GM19455 (cell line): ENCODE measurements at regions not wholly inside any gene's neighbourhood (a gene's known extent, or its start where the extent isn't known, plus 50 kb on each side); places are given as distances from the start of the nearest gene placed in this dataset.
"Not testable (repeated sequence)": the region's sequence is repeated elsewhere in the genome, so short reads cannot be mapped to it uniquely, and the experiment has no call there.

Experiments
- ATAC-seq: cut with Tn5 transposase; IDR thresholded peaks from one replicate; pipeline ENCODE4 v1.9.1; 2021; ENCODE audit not compliant: unreplicated experiment

DNA sequence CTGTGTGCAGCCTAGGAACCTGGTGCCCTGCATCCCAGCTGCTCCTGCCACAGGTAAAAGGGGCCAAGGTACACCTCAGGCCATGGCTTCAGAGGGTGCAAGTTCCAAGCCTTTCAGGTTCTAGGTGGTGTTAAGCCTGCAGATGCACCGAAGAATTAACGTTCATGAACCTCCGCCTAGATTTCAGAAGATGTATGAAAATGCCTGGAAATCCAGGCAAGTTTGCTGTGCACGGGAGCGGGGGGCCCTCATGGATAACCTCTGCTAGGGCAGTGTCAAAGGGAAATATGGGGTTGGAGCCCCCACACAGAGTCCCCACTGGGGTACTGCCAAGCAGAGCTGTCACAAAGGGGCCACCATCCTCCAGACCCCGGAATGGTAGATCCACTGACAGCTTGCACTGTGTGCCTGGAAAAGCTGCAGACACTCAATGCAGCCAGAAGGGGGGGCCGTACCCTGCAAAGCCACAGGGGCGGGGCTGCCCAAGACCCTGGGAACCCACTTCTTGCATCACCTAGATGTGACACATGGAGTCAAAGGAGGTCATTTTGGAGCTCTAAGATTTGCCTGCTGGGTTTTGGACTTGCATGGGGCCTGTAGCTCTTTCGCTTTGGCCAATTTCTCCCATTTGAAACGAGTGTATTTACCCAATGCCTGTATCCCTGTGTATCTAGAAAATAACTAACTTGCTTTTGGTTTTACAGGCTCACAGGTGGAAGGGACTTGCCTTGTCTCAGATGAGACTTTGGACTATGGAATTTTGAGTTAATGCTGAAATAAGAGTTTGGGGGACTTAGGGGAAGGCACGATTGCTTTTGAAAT lies 145.2 kb upstream of the C1QTNF3 start:
- ATAC-seq: not testable (repeated sequence)

DNA sequence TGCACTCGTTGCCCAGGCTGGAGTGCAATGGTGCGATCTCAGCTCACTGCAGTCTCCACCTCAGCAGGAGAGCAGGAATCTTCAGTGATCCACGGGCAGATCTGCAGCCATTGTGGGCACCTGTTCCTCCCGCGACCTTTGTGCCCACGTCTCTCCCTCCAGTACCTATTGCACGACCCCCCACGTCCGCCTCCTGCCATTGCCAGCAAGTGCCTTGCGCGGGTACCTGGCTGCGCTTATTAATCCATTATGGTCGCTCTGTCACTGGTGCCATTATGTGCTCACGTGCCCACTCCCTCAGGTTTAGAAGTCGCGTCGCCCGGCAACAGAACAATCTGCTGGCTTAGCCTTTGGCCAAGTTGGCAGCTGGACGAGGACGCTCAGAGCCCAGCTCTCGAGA lies 146.2 kb upstream of the C1QTNF3 start:
- ATAC-seq: not testable (repeated sequence)

DNA sequence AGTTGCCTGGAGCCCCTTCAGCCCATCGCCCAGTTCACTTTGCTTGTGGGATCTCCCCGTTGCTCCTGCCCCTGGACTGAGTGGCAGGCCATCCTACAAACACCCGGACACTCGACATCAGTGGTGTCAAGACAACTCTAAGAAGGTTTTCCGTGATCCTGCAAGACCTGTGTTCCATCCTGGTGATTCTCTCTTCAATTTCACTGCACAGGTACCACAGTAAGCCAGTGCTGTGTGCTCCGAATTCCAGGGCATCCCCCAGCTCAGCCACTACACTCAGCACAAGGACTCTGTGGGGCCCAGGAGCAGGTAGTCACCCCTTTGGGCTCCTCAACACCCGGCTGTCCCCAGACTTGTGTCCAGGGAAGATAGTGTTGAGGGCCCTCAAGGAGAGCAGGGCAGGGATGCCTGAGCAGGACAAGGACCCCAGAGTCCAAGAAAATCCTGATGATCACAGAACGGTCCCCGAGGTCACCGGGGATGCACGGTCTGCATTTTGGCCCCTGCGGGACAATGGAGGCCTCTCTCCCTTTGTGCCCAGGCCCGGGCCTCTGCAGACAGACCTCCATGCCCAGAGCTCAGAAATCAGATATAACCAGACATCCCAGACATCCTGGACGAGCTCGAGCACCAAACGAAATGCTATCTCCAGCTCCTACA lies 146.9 kb upstream of the C1QTNF3 start:
- not testable (repeated sequence) for ATAC-seq

DNA sequence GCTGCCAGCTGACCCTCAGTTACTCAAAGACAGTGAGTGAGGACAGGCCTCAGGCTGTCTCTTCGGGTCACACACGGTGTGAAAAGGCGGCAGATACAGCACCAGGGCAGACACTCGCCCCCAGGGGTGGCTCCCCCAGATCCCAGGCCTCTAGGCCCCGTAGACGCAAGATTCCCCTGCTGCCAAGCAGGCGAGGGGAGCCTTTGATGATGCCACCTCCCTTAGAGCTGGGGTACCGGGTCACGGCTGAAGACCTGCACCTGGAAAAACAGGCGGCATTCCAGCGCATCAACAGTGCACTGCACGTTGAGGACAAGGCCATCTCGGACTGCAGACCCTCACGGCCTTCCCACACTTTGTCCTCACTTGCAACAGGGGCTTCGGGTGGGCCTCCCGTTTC lies 147.5 kb upstream of the C1QTNF3 start:
- ATAC-seq: not testable (repeated sequence)

DNA sequence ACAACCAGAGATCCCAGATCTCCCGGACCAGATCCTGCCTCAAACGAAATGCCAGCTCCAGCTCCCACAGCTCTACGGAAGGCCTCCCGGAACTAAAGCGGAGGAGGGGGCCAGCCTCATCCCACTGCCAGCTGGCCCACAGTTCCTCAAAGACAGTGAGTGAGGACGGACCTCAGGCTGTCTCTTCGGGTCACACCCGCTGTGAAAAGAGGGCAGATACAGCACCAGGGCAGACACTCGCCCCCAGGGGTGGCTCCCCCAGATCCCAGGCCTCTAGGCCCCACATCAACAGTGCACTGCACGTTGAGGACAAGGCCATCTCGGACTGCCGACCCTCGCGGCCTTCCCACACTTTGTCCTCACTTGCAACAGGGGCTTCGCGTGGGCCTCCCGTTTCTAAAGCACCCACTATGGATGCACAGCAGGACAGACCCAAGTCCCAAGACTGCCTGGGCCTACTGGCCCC lies 148.3 kb upstream of the C1QTNF3 start:
- not testable (repeated sequence) for ATAC-seq

DNA sequence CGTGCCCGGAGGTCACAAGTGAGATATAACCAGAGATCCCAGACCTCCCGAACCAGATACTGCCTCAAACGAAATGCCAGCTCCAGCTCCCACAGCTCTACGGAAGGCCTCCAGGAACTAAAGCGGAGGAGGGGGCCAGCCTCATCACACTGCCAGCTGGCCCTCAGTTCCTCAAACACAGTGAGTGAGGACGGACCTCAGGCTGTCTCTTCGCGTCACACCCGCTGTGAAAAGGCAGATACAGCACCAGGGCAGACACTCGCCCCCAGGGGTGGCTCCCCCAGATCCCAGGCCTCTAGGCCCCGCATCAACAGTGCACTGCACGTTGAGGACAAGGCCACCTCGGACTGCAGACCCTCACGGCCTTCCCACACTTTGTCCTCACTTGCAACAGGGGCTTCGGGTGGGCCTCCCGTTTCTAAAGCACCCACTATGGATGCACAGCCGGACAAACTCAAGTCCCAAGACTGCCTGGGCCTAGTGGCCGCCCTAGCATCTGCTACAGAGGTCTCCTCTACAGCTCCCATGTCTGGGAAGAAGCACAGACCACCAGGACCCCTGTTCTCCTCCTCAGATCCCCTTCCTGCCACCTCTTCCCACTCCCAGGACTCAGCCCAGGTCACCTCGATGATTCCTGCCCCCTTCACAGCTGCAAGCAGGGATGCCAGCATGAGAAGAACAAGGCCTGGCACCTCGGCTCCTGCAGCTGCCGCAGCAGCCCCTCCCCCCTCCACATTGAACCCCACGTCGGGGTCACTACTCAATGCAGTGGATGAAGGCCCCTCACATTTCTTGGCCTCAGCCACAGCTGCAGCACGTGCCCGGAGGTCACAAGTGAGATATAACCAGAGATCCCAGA lies 149.3 kb upstream of the C1QTNF3 start:
- ATAC-seq: not testable (repeated sequence)

DNA sequence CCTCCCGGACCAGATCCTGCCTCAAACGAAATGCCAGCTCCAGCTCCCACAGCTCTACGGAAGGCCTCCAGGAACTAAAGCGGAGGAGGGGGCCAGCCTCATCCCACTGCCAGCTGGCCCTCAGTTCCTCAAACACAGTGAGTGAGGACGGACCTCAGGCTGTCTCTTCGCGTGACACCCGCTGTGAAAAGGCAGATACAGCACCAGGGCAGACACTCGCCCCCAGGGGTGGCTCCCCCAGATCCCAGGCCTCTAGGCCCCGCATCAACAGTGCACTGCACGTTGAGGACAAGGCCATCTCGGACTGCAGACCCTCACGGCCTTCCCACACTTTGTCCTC lies 149.9 kb upstream of the C1QTNF3 start:
- not testable (repeated sequence) for ATAC-seq

DNA sequence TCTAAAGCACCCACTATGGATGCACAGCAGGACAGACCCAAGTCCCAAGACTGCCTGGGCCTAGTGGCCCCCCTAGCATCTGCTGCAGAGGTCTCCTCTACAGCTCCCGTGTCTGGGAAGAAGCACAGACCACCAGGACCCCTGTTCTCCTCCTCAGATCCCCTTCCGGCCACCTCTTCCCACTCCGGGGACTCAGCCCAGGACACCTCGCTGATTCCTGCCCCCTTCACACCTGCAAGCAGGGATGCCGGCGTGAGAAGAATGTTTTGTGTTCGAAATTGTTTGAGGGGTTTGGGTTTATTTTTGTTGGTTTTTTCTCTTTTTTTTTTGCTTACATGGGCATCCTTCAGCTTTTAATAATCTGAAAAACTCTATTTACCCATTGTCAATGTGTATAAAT lies 150.3 kb upstream of the C1QTNF3 start:
- ATAC-seq: not testable (repeated sequence)

DNA sequence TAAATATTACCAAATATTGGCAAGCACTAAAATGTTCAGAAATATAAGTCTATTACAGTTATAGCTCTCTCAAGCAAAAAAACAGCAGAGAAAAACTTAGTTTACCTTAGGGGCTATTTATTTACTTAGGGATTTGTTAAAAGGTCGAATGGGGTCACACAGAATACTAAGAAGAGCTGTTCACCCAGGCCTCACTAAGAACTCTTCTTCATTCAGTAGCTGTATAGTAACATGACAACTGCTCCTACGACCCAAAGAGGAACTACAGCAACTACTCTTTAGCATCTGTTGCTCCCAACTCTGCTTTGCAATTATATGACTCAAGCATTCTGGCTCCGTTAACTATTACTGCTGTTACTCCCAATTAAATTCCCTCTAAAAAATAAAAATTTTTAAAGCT lies 150.8 kb upstream of the C1QTNF3 start:
- not testable (repeated sequence) for ATAC-seq

DNA sequence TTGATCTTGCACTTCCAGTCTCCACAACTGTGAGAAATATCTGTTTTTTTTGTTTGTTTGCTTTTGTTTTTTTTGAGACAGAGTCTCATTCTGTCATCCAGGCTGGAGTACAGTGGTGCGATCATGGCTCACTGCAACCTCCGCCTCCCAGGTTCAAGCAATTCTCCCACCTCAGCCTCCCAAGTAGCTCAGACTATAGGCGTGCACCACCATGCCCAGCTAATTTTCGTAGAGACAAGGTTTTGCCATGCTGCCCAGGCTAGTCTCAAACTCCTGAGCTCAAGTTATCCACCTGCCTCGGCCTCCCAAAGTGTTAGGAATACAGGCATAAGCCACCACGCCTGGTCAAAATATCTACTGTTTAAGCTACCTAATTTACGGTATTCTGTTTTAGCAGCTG lies 153.1 kb upstream of the C1QTNF3 start:
- not testable (repeated sequence) for ATAC-seq

DNA sequence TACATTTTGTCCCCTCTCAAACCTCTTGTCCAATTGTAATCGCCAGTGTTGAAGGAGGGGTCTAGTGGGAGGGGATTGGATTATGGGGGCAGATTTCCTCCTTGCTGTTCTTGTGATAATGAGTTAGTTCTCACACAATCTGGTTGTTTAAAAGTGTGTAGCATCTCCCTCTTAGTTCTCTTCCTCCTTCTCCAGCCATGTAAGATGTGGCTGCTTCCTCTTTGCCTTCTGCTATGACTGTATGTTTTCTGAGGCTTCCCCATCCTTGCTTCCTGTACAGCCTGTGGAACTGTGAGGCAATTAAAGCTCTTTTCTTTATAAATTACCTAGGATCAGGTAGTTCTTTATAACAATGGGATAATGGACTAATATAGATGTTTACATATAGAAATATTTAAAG lies 162.3 kb upstream of the C1QTNF3 start:
- not testable (repeated sequence) for ATAC-seq

DNA sequence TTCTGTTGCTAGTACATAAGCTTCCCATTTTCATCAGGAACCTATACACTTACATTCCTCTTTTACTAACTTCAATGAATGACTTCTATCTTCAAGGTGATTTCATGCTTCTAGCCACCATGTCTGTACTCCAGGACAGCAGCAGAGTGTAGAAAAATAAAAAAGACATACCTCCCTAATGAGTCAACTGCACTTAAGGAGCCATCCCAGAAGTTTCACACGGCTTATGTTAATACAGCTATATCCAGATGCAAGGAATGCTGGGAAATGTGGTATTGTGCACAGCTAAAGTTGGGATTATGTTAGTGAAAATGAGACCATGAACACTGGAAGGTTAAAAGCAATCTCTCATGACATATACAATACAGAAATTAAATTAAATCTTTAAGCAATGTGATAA lies 174.4 kb upstream of the C1QTNF3 start:
- not testable (repeated sequence) for ATAC-seq

DNA sequence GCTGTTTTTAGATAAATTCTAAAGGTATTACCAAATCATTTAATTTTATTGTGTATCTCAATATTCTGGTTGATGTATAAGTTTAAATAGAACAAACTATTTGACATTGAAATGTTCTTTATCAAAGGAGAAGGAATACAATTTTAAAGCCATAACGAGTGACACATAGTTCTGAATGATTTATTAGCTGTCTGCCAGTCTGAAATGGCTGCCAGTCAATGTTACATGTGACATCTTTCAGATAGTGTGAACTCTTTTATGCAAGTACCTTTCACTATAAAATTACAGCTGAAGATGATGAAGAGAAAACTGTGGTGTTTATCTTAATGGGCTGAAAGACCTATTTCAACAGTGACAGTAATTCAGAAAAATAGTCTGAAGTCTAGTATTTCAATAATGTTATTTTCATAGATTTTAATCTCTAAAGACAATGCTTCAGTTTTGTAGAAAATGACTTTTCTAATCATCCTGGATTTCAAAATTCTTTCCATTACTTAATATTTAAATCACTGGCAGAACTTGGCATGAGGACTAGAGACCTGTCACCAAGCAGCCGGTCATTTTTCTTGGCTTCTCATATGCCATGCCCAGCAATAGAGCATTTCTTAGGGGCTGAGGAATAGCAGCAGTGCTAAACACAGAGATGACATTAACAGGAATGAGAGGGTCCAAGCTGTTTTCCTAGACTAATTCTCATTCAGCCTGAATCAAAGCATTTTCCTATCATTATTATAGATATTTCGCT lies 178.5 kb upstream of the C1QTNF3 start:
- ATAC-seq: not testable (repeated sequence)

DNA sequence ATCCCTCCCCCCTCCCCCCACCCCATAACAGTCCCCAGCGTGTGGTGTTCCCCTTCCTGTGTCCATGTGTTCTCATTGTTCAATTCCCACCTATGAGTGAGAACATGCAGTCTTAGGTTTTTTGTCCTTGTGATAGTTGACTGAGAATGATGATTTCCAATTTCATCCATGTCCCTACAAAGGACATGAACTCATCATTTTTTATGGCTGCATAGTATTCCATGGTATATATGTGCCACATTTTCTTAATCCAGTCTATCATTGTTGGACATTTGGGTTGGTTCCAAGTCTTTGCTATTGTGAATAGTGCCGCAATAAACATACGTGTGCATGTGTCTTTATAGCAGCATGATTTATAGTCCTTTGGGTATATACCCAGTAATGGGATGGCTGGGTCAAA lies 180.1 kb upstream of the C1QTNF3 start:
- ATAC-seq: not testable (repeated sequence)

DNA sequence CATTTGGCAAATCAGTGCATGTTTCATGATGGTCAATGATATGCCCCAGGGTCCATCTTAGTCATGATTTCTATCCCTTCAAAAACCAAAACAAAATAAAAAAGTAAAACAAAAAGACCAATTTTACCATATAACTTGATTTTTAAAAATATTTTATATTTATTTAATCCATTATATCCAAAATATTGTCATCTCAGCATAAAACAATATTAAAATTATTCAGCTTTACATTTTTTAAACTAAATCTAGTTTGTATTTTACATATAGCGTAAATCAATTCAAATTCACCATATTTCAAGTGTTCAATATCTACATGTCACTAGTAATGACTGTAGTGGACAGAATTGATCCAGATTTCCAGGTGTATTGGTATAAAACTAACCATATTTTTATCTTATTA lies 187.4 kb upstream of the C1QTNF3 start:
- not testable (repeated sequence) for ATAC-seq

DNA sequence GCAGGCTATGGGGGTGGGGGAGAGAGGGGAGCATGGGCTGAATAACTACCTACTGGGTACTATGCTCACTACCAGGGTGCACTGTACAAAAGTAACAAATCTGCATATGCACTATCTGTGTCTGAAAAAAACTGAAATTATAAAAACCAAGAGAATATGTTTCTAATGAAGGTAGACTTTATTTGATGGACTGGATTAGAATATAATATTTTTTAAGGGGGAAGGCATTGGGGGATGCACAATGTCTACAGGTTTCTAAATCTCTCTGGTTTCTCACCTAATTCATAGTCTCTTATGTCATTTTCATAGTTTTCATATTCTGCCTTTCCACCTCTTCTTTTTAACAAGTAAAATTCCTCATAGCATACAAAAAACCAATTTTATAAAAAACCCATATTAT lies 200.8 kb upstream of the C1QTNF3 start:
- ATAC-seq: not testable (repeated sequence)

DNA sequence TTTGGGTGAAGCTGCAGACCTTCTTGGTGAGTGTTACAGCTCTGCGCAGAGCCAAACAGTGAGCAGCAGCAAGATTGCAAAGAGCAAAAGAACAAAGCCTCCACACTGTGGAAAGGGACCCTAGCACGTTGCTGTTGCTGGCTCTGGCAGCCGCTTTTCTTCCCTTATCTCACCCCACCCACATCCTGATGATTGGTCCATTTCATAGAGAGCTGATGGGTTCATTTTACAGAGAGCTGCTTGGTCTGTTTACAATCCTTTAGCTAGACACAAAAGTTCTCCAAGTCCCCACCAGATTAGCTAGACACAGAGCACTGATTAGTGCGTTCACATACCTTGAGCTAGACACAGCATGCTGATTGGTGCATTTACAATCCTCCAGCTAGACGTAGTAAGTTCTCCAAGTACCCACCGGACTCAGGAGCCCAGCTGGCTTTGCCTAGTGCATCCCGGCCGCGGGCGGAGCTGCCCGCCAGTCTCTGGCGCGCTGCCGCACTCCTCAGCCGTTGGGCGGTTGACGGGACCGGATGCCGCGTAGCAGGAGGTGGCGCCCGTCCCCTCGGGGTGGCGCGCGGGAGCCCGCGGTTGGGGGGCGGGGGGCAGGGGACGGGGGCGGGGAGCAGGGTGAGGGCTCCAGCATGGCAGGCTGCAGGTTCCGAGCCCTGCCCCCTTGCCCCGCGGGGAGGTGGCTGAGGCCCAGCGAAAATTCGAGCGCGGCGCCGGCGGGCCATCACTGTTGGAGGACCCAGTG lies 201.4 kb upstream of the C1QTNF3 start:
- peak; percentile 72 for ATAC-seq

DNA sequence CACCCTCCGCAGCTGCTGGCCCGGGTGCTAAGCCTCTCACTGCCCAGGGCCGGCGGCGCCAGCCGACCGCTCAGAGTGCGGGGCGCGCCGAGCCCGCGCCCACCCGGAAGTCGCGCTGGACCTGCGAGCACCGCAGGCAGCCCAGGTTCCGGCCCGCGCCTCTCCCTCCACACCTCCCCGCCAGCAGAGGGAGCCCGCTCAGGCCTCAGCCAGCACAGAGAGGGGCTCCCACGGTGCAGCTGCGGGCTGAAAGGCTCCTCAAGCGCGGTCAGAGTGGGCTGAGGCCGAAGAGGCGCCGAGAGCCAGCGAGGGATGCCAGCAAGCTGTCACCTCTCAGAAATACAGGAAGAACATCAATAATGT lies 202.0 kb upstream of the C1QTNF3 start:
- peak; percentile 80 for ATAC-seq

DNA sequence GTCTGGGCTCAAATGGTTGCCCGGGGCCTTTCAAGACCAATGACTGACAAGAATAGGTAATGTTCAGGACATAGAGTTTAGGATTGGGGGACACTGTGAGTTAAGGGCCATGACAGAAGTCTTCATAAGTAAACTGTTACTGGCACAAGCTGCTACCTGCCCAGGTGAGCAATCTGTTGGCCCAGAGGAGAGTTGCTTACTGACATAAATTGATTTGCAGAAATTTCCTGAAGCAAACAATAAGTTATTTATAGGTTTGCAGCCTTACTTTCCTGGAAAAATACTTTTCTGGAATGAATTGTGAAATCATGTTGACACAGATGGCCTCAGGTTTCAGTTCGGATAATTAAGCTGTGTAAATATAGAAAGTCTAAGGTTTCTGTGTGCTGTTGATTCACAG lies 202.8 kb upstream of the C1QTNF3 start:
- not testable (repeated sequence) for ATAC-seq

DNA sequence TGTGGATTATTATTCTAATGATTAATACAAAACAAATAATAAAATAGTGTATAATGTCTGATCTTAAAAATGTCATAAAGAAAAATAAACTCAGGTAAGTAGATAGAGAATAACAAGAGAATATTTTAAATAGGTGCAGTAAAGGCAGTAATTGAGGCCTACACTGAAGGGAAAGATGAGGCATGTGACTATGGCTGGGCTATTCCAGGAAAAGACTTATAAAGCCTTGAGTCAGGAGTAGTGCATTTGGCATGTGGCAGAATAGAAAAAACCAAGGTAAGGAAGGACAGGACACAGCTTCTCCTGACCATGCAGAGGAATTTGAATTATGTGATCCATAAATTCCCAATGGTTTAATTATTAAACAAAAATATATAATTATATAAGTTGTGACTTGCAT lies 215.6 kb upstream of the C1QTNF3 start:
- not testable (repeated sequence) for ATAC-seq
